Neural crest cell (in vitro differentiated cells): ENCODE measurements at regions not wholly inside any gene's neighbourhood (a gene's known extent, or its start where the extent isn't known, plus 50 kb on each side); places are given as distances from the start of the nearest gene placed in this dataset.

ENCODE experiments used
- DNase-seq: peaks from one replicate; pipeline ENCODE4 v3.0.0; 2021; ENCODE audit warnings: low read depth, mixed read lengths, low spot score
- H3K27ac Mint-ChIP-seq: one replicate; pipeline ENCODE4 v1.8.0; 2021; ENCODE audit warnings: mild to moderate bottlenecking, mixed read lengths; ENCODE audit not compliant: unreplicated experiment
- H3K27me3 Mint-ChIP-seq: 2 replicates; pipeline ENCODE4 v1.8.0; 2021; ENCODE audit warnings: low read depth, mild to moderate bottlenecking, mixed read lengths
- H3K36me3 Mint-ChIP-seq: 2 replicates; pipeline ENCODE4 v1.8.0; 2021; ENCODE audit warnings: low read depth, mild to moderate bottlenecking, mixed read lengths
- H3K4me1 Mint-ChIP-seq: 2 replicates; pipeline ENCODE4 v1.8.0; 2021; ENCODE audit warnings: mixed read lengths
- H3K4me3 Mint-ChIP-seq: one replicate; pipeline ENCODE4 v1.8.0; 2021; ENCODE audit warnings: mild to moderate bottlenecking, mixed read lengths
- H3K9me3 Mint-ChIP-seq: 2 replicates; pipeline ENCODE4 v1.8.0; 2021; ENCODE audit warnings: mixed read lengths
- CTCF ChIP-seq: fragments of 200-600 bp; sonication (generic); conservative IDR thresholded peaks from 2 replicates; pipeline ENCODE4 v1.5.0; 2021; ENCODE audit warnings: antibody characterized with exemption, mild to moderate bottlenecking

- no peak for TF ChIP-seq CTCF
- peaks cover 17% of the 10 kb centered on the region for H3K4me1 Mint-ChIP-seq
- no peak overlapping the region for H3K27ac Mint-ChIP-seq
- no peak overlapping the region for H3K4me3 Mint-ChIP-seq
- H3K27me3 Mint-ChIP-seq: no peaks in the 10 kb centered on the region
- no peak for DNase-seq
- H3K9me3 Mint-ChIP-seq: peaks cover 6% of the 10 kb centered on the region
- peaks cover 2% of the 10 kb centered on the region for H3K36me3 Mint-ChIP-seq
These were observed 675.7 kb upstream of the ID2 start for GRCh38 chr2:8006181-8006580.

DNA sequence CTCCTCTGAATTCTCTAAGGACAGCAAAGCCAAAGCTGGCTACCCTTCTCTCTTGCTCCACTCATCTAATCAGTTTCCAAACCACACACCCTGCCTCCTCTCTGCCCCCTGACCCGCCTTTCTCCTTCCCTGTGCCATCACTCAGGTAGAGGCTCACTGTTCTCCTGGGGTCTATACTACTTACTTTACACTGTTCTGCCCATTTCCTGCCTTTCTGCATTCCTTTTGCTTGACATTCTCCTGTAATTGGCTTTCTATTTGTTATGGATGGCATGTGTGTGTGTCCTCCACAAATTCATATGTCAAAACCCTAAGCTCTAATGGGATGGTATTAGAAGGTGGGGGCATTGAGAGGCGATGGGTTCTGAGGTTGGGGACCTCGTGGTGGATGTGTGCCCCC is 675.2 kb upstream of the ID2 start:
- no peak for DNase-seq
- H3K4me3 Mint-ChIP-seq: no peak overlapping the region
- H3K4me1 Mint-ChIP-seq: peaks cover 17% of the 10 kb centered on the region
- no peak for TF ChIP-seq CTCF
- H3K27ac Mint-ChIP-seq: no peak overlapping the region
- peaks cover 2% of the 10 kb centered on the region for H3K36me3 Mint-ChIP-seq
- peaks cover 6% of the 10 kb centered on the region for H3K9me3 Mint-ChIP-seq
- no peaks in the 10 kb centered on the region for H3K27me3 Mint-ChIP-seq

DNA sequence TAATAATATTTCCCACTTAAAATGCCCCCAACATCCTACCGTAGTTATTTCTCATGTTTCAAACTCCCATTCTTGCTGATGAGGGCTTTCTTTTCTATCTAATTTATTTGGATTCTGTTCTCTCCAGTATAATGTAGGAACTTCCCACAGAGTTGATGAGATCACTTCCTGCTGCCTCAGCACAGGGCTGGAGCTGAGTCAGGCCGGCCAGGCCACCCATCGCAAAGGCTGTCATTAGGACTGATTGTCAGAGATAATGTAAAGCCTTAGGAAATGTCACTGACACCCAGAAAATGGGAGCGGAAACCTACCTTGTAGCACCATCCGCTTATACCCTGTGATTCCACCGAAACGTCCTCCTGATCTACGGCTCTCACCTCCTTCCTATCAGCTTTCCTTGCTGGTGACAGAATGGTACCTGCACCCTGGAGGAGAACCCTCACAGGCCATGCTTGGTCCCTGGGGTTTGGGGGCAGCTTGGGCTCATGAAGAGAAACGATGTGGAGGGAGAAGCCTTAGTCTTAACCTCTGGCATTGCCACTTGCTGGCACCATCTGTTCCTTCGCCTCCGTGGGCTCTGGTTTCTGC is 672.8 kb upstream of the ID2 start:
- peaks cover 6% of the 10 kb centered on the region for H3K9me3 Mint-ChIP-seq
- no peak overlapping the region for H3K27ac Mint-ChIP-seq
- peaks cover 17% of the 10 kb centered on the region for H3K4me1 Mint-ChIP-seq
- H3K27me3 Mint-ChIP-seq: no peaks in the 10 kb centered on the region
- no peak for TF ChIP-seq CTCF
- H3K36me3 Mint-ChIP-seq: peaks cover 2% of the 10 kb centered on the region
- no peak for DNase-seq
- no peak overlapping the region for H3K4me3 Mint-ChIP-seq

DNA sequence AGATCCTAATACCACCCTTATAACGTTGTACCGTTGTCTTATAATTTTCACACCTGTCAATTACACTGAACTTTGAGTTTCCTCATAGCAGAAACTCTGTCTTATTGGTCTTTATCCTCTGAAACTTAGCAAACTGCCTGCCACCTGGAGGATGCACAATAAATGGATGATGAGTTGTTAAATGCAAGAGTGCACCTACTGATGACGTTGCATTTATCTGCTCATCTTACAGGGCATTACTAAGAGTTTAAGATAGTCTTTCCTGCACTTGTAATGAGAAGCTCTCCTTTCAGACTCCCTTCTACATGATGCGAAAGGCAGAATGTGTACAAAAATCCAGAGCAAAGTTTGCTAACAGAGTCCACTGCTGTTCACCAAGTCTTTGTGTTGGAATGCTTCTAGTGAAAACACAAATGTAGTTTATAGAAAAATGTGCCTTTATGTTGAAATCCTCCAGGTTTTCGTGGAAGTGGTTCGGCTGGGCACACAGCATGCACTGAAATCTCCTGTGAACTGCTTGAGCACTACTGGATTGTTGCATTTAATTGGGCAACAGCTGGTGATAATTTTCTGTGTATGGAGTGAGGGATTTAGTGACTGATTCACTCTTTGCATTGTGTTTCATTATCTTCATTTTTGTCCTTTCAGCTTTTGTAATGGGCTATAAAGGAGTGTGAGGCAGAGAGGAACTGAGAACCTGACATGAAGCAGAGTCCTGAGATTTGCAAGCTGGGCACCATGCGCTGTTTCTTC is 665.8 kb upstream of the ID2 start:
- H3K4me3 Mint-ChIP-seq: no peak overlapping the region

DNA sequence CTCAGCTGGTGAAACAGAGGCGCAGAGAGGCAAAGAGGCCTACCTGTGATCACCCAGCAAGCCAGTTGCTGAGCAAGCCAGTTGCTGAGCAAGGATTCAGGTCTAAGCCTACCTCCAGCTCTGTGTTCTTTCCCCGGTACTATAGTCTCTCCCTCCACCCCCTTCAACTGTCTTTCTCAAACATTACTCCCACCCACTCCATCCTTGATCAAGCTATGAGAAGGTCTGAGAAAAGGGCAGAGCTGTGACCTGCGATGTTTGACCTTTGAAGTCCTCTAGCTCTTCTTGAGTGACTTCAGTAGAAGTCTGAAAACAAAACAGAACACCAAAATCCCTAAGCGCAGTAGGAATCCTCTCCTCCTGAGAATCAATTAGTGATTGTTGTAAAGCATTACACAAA is 665.2 kb upstream of the ID2 start:
- no peak for DNase-seq
- Mint-ChIP-seq H3K4me1 (peaks cover 7% of the 10 kb centered on the region), H3K4me3 (no peak overlapping the region), H3K27me3 (no peaks in the 10 kb centered on the region), H3K9me3 (peaks cover 2% of the 10 kb centered on the region), H3K27ac (no peak overlapping the region), H3K36me3 (no peaks in the 10 kb centered on the region)
- no peak for TF ChIP-seq CTCF

More for the DNA sequence above, 665.8 kb upstream of the ID2 start:
- peaks cover 2% of the 10 kb centered on the region for H3K9me3 Mint-ChIP-seq
- H3K27me3 Mint-ChIP-seq: no peaks in the 10 kb centered on the region
- DNase-seq: no peak
- H3K27ac Mint-ChIP-seq: no peak overlapping the region
- no peaks in the 10 kb centered on the region for H3K36me3 Mint-ChIP-seq
- H3K4me1 Mint-ChIP-seq: peaks cover 7% of the 10 kb centered on the region
- no peak for TF ChIP-seq CTCF
